HEK293 (cell line): ENCODE measurements at regions not wholly inside any gene's neighbourhood (a gene's known extent, or its start where the extent isn't known, plus 50 kb on each side); places are given as distances from the start of the nearest gene placed in this dataset.

Experiments used
- CTCF ChIA-PET: fragments of 350-600 bp; formaldehyde crosslinking; extraction: SDS; loops from one replicate; lab custom pipeline; 2021; ENCODE audit warnings: antibody characterized with exemption; lab: Yijun Ruan, JAX
- POLR2A ChIA-PET: fragments of 300-600 bp; formaldehyde crosslinking; extraction: SDS; loops from one replicate; lab custom pipeline; 2020; ENCODE audit warnings: antibody characterized with exemption, inconsistent platforms; lab: Yijun Ruan, JAX
- H3K27ac ChIP-seq: fragments of 200-500 bp; sonication (Bioruptor generic); 2 replicates; pipeline ENCODE4 v1.5.1; 2014; ENCODE audit warnings: low read depth, low read length, control low read depth, inconsistent platforms; ENCODE audit errors: extremely low read depth
- H3K36me3 ChIP-seq, 2 experiments: fragments of 200-500 bp in 1 of 2; sonication (Bioruptor generic) in 1 of 2; 1 replicate in 1 of 2; 2 replicates in 1 of 2; pipeline ENCODE4 v1.5.1; 2014 to 2017; ENCODE audit warnings: inconsistent platforms in 2 of 2, low read length in 2 of 2; ENCODE audit not compliant: control insufficient read depth in 2 of 2, insufficient read depth in 1 of 2
- H3K4me1 ChIP-seq: fragments of 200-500 bp; sonication (Bioruptor generic); 2 replicates; pipeline ENCODE4 v1.5.1; 2014; ENCODE audit warnings: mild to moderate bottlenecking, low read length, inconsistent platforms; ENCODE audit not compliant: control insufficient read depth, insufficient read depth
- H3K4me3 ChIP-seq: 2 replicates; pipeline ENCODE4 v1.5.1; 2011; ENCODE audit warnings: low read depth, mild to moderate bottlenecking, control low read depth, low read length, moderate library complexity
- H3K9me3 ChIP-seq: fragments of 200-500 bp; sonication (Bioruptor generic); 2 replicates; pipeline ENCODE4 v1.5.1; 2014; ENCODE audit warnings: low read depth, low read length, inconsistent platforms; ENCODE audit not compliant: control insufficient read depth, insufficient read depth
- BCL11A ChIP-seq: fragments of 450-650 bp; formaldehyde crosslinking; IDR thresholded peaks from 2 replicates; pipeline ENCODE4 v1.5.1; 2016; ENCODE audit warnings: low read depth, missing biosample characterization, missing genetic modification characterization
- GLIS2 ChIP-seq: fragments of 450-650 bp; formaldehyde crosslinking; IDR thresholded peaks from 2 replicates; pipeline ENCODE4 v1.5.1; 2016; ENCODE audit warnings: missing biosample characterization, missing genetic modification characterization
- KLF16 ChIP-seq: fragments of 450-650 bp; formaldehyde crosslinking; IDR thresholded peaks from 2 replicates; pipeline ENCODE4 v1.5.1; 2017; ENCODE audit warnings: missing biosample characterization, missing genetic modification characterization
- KLF7 ChIP-seq: fragments of 450-650 bp; formaldehyde crosslinking; IDR thresholded peaks from 2 replicates; pipeline ENCODE4 v1.5.1; 2016; ENCODE audit warnings: missing biosample characterization, missing genetic modification characterization, borderline replicate concordance
- TCF7L2 ChIP-seq: IDR thresholded peaks from 2 replicates; pipeline ENCODE4 v1.6.1; 2011; ENCODE audit warnings: low read depth, mild to moderate bottlenecking, inconsistent platforms, low read length, moderate library complexity, borderline replicate concordance
- YY2 ChIP-seq: fragments of 450-650 bp; formaldehyde crosslinking; IDR thresholded peaks from 2 replicates; pipeline ENCODE4 v1.5.1; 2016; ENCODE audit warnings: missing biosample characterization, missing genetic modification characterization
- ZBTB8A ChIP-seq: fragments of 450-650 bp; formaldehyde crosslinking; IDR thresholded peaks from 2 replicates; pipeline ENCODE4 v1.5.1; 2016; ENCODE audit warnings: missing biosample characterization, missing genetic modification characterization
- ZNF132 ChIP-seq: fragments of 450-650 bp; formaldehyde crosslinking; IDR thresholded peaks from 2 replicates; pipeline ENCODE4 v1.5.1; 2017; ENCODE audit warnings: missing biosample characterization, missing genetic modification characterization, borderline replicate concordance
- ZNF157 ChIP-seq: fragments of 450-650 bp; formaldehyde crosslinking; IDR thresholded peaks from 2 replicates; pipeline ENCODE4 v1.5.1; 2016; ENCODE audit warnings: missing biosample characterization, missing genetic modification characterization
- ZNF211 ChIP-seq: fragments of 450-650 bp; formaldehyde crosslinking; IDR thresholded peaks from 2 replicates; pipeline ENCODE4 v1.5.1; 2016; ENCODE audit warnings: low read depth, missing biosample characterization, missing genetic modification characterization
- ZNF239 ChIP-seq: fragments of 450-650 bp; formaldehyde crosslinking; IDR thresholded peaks from 2 replicates; pipeline ENCODE4 v1.5.1; 2016; ENCODE audit warnings: missing biosample characterization, missing genetic modification characterization
- ZNF266 ChIP-seq: fragments of 450-650 bp; formaldehyde crosslinking; IDR thresholded peaks from 2 replicates; pipeline ENCODE4 v1.5.1; 2016; ENCODE audit warnings: missing biosample characterization, missing genetic modification characterization, low read depth
- ZNF274 ChIP-seq, 2 experiments: fragments of 200-500 bp in 1 of 2; fragments of 450-650 bp in 1 of 2; sonication (Bioruptor generic) in 1 of 2; formaldehyde crosslinking in 1 of 2; IDR thresholded peaks; 2 replicates each; pipeline versions ENCODE4 v1.5.1 to v1.6.1; 2014 to 2016; ENCODE audit warnings: borderline replicate concordance in 1 of 2, inconsistent platforms in 1 of 2, low read length in 1 of 2, missing biosample characterization in 1 of 2, missing genetic modification characterization in 1 of 2
- ZNF366 ChIP-seq: fragments of 450-650 bp; formaldehyde crosslinking; conservative IDR thresholded peaks from 2 replicates; pipeline ENCODE4 v1.5.1; 2016; ENCODE audit warnings: missing biosample characterization, missing genetic modification characterization
- ZNF394 ChIP-seq: fragments of 450-650 bp; formaldehyde crosslinking; IDR thresholded peaks from 2 replicates; pipeline ENCODE4 v1.5.1; 2016; ENCODE audit warnings: missing biosample characterization, missing genetic modification characterization, mild to moderate bottlenecking, moderate library complexity, borderline replicate concordance
- ZNF510 ChIP-seq: fragments of 450-650 bp; formaldehyde crosslinking; IDR thresholded peaks from 2 replicates; pipeline ENCODE4 v1.5.1; 2018; ENCODE audit warnings: mild to moderate bottlenecking, missing genetic modification characterization, missing biosample characterization; ENCODE audit not compliant: insufficient replicate concordance
- ZNF626 ChIP-seq: fragments of 450-650 bp; sonication (Bioruptor Pico); formaldehyde crosslinking; IDR thresholded peaks from 2 replicates; pipeline ENCODE4 v1.5.1; 2018; ENCODE audit warnings: missing biosample characterization, missing genetic modification characterization, inconsistent platforms
- ZNF677 ChIP-seq: fragments of 450-650 bp; IDR thresholded peaks from 2 replicates; pipeline ENCODE4 v1.5.0; 2018; ENCODE audit warnings: missing biosample characterization, mild to moderate bottlenecking, missing genetic modification characterization, moderate library complexity
- TF ChIP-seq, protein P1 (sequence below): fragments of 450-650 bp; formaldehyde crosslinking; IDR thresholded peaks from 2 replicates; pipeline ENCODE4 v1.5.1; 2016; ENCODE audit warnings: missing biosample characterization, missing genetic modification characterization
- TF ChIP-seq, protein P2 (sequence below): fragments of 450-650 bp; formaldehyde crosslinking; IDR thresholded peaks from 2 replicates; pipeline ENCODE4 v1.5.1; 2016; ENCODE audit warnings: missing biosample characterization, missing genetic modification characterization, borderline replicate concordance

DNA sequence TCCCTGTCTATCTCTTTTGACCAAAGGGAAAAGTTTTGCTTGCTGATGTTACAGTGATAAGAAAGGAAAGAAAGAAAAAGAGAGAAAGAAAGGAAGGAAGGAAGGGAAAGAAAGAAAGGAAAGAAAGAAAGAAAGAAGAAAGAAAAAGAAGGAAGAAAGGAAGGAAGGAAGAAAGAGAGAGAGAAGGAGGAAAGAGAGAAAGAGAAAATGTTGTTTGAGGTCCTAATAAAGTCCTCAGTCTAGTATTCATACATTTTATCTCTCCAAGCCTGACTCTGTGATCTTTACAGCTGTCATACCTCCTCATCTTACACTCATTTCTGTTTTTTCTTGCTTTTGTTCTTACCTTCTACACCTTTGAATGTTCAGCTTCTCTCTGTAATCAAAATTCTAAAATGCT lies 111.4 kb upstream of the MBNL1 start:
- no peaks in the 10 kb centered on the region for H3K9me3 ChIP-seq
- TF ChIP-seq BCL11A (no peak), TCF7L2 (no peak), ZNF366 (tag by site-specific recombination) (peak; percentile 58)
- TF ChIP-seq, all 188 proteins: peak for 1
- ChIA-PET CTCF (interaction anchor here (0.6 kb wide), 1 partner anchor 56 kb away, joined by 4 read pairs; no protein-coding TSS in a partner anchor), POLR2A (no interaction called here)
- Histone ChIP-seq H3K4me3 (no peak overlapping the region), H3K4me1 (no peaks in the 10 kb centered on the region), H3K36me3 (no peaks in the 10 kb centered on the region), H3K27ac (no peak overlapping the region)

DNA sequence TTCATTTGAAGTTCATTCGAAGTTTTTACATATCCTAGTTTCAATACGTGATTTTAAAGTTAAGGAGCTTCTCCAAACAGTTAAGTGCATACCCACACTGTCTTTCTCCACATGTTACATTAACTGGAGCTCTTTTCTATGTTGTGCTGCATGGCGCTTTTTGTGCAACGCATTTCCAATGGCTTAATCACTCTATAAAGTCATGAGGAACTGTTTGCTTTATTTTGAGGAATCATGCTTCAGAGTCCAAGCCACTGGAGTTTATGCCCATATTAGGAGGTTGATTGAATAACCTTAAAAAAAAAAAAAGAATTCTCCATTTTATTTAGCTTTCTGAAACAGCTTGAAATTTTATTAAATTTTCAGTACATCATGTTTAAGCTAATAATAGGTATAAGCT lies 109.4 kb upstream of the MBNL1 start:
- Histone ChIP-seq H3K9me3 (no peaks in the 10 kb centered on the region), H3K36me3 (no peaks in the 10 kb centered on the region), H3K27ac (no peak overlapping the region), H3K4me3 (no peak overlapping the region)
- CTCF ChIA-PET: no interaction called here
- TF ChIP-seq ZNF266 (tag by site-specific recombination) (no peak), ZNF394 (tag by site-specific recombination) (no peak), ZNF510 (tag by site-specific recombination) (no peak), ZNF157 (tag by site-specific recombination) (no peak), KLF16 (tag by site-specific recombination) (no peak), GLIS2 (tag by site-specific recombination) (no peak), YY2 (tag by site-specific recombination) (no peak), ZNF211 (tag by site-specific recombination) (no peak), ZNF274 (IDR thresholded peaks at IDR 0.05; ENCODE audit: low read length) (no peak), ZNF274 (tag by site-specific recombination; IDR thresholded peaks at IDR 0.05; ENCODE audit: borderline replicate concordance) (no peak), ZNF132 (tag by site-specific recombination) (no peak), KLF7 (tag by site-specific recombination) (no peak), ZNF626 (tag by site-specific recombination) (no peak), ZNF677 (tag by site-specific recombination) (no peak), ZBTB8A (tag by site-specific recombination) (no peak), ZNF239 (tag by site-specific recombination) (no peak)
- TF ChIP-seq, protein P1, sequence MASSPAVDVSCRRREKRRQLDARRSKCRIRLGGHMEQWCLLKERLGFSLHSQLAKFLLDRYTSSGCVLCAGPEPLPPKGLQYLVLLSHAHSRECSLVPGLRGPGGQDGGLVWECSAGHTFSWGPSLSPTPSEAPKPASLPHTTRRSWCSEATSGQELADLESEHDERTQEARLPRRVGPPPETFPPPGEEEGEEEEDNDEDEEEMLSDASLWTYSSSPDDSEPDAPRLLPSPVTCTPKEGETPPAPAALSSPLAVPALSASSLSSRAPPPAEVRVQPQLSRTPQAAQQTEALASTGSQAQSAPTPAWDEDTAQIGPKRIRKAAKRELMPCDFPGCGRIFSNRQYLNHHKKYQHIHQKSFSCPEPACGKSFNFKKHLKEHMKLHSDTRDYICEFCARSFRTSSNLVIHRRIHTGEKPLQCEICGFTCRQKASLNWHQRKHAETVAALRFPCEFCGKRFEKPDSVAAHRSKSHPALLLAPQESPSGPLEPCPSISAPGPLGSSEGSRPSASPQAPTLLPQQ (tag by site-specific recombination): no peak
- TF ChIP-seq, protein P2, sequence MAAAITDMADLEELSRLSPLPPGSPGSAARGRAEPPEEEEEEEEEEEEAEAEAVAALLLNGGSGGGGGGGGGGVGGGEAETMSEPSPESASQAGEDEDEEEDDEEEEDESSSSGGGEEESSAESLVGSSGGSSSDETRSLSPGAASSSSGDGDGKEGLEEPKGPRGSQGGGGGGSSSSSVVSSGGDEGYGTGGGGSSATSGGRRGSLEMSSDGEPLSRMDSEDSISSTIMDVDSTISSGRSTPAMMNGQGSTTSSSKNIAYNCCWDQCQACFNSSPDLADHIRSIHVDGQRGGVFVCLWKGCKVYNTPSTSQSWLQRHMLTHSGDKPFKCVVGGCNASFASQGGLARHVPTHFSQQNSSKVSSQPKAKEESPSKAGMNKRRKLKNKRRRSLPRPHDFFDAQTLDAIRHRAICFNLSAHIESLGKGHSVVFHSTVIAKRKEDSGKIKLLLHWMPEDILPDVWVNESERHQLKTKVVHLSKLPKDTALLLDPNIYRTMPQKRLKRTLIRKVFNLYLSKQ: no peak
- TF ChIP-seq, all 188 proteins: peak for 0
- POLR2A ChIA-PET: interaction anchor here (0.5 kb wide), 1 partner anchor 174 kb away, joined by 4 read pairs; no protein-coding TSS in a partner anchor
- H3K4me1 ChIP-seq: no peaks in the 10 kb centered on the region
